GM23248 (cell line): ENCODE measurements at regions not wholly inside any gene's neighbourhood (a gene's known extent, or its start where the extent isn't known, plus 50 kb on each side); places are given as distances from the start of the nearest gene placed in this dataset.

Experiments used
- DNase-seq: peaks from one replicate; pipeline ENCODE4 v3.0.0-alpha.2; 2015
- H2AFZ ChIP-seq: fragments of 200-600 bp; sonication (generic); 2 replicates; pipeline ENCODE4 v1.6.1; 2016; ENCODE audit warnings: antibody characterized with exemption
- H3F3A ChIP-seq: fragments of 200-600 bp; sonication (generic); 2 replicates; pipeline ENCODE4 v1.6.1; 2016; ENCODE audit warnings: mild to moderate bottlenecking, antibody characterized with exemption, mixed run types; ENCODE audit not compliant: insufficient read depth
- H3K27ac ChIP-seq: fragments of 200-600 bp; sonication (generic); 2 replicates; pipeline ENCODE4 v1.5.1; 2016; ENCODE audit warnings: mild to moderate bottlenecking
- H3K27me3 ChIP-seq: fragments of 200-600 bp; sonication (generic); replicated peaks from 2 replicates; pipeline ENCODE4 v1.6.1; 2016; ENCODE audit warnings: mild to moderate bottlenecking; ENCODE audit not compliant: insufficient read depth
- H3K36me3 ChIP-seq: fragments of 200-600 bp; sonication (generic); 2 replicates; pipeline ENCODE4 v1.6.1; 2016; ENCODE audit warnings: low read depth, mild to moderate bottlenecking
- H3K4me1 ChIP-seq: fragments of 200-600 bp; sonication (generic); 2 replicates; pipeline ENCODE4 v1.6.1; 2016; ENCODE audit warnings: mild to moderate bottlenecking; ENCODE audit not compliant: insufficient read depth
- H3K4me2 ChIP-seq: fragments of 200-600 bp; sonication (generic); one replicate; pipeline ENCODE4 v1.6.1; 2016; ENCODE audit warnings: mild to moderate bottlenecking; ENCODE audit not compliant: unreplicated experiment
- H3K4me3 ChIP-seq: fragments of 200-600 bp; sonication (generic); 2 replicates; pipeline ENCODE4 v1.5.1; 2016; ENCODE audit warnings: mild to moderate bottlenecking
- H3K79me2 ChIP-seq: fragments of 200-600 bp; sonication (generic); 2 replicates; pipeline ENCODE4 v1.6.1; 2016; ENCODE audit warnings: mild to moderate bottlenecking; ENCODE audit not compliant: insufficient read depth
- H3K9ac ChIP-seq: fragments of 200-600 bp; sonication (generic); 2 replicates; pipeline ENCODE4 v1.6.1; 2016; ENCODE audit warnings: mild to moderate bottlenecking
- H3K9me2 ChIP-seq: fragments of 200-600 bp; sonication (generic); 2 replicates; pipeline ENCODE4 v1.6.1; 2016; ENCODE audit warnings: mixed run types, mild to moderate bottlenecking, moderate library complexity; ENCODE audit not compliant: insufficient read depth
- H3K9me3 ChIP-seq: fragments of 200-600 bp; sonication (generic); one replicate; pipeline ENCODE4 v1.6.1; 2017; ENCODE audit warnings: low read depth
- H4K20me1 ChIP-seq: fragments of 200-600 bp; sonication (generic); 2 replicates; pipeline ENCODE4 v1.6.0; 2016; ENCODE audit not compliant: insufficient read depth
- EZH2 ChIP-seq: fragments of 200-600 bp; sonication (generic); IDR thresholded peaks from 2 replicates; pipeline ENCODE4 v1.6.1; 2018; ENCODE audit warnings: antibody characterized with exemption, mild to moderate bottlenecking; ENCODE audit not compliant: insufficient read depth, poor library complexity, severe bottlenecking
- EZH2phosphoT487 ChIP-seq: fragments of 200-600 bp; sonication (generic); IDR thresholded peaks from 2 replicates; pipeline ENCODE4 v1.6.1; 2018; ENCODE audit warnings: antibody characterized with exemption, moderate library complexity, mild to moderate bottlenecking, low read depth; ENCODE audit not compliant: insufficient read depth
- WGBS, 2 experiments: methylation state at CpG; one replicate each; pipeline ENCODE4 v1.1.6; 2015 to 2017; ENCODE audit warnings: low lambda C conversion rate in 2 of 2, low coverage in 1 of 2; ENCODE audit errors: missing lambda C conversion rate in 2 of 2; 5-methylcytosine and 5-hydroxymethylcytosine counted together
- in situ Hi-C: fragments of 300-500 bp; cut with MboI; formaldehyde crosslinking; loops from 2 replicates; pipeline ENCODE4 v1.15.0; 2020

DNA sequence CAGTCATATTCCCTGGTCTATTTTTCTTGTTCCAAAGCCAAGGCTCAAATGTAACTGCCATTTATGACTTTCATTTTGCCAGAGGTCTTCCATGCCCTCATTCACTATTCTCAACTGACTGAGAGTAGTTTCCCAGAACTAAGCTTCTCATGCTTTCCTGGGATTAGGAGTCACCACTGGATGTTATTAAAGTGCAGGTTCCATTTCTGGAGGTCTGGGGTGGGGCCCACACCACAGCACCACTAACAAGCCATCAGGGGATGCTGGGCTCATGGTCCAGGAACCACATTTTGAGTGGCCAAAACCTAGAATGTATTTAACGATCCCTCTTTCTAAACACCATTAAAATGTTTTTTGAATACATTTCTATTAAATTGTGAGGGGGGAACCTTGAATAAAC is 677.6 kb downstream of the SEMA5A start:
- Histone ChIP-seq H3K9me2 (no peaks in the 10 kb centered on the region), H3K4me2 (no peak overlapping the region), H3K36me3 (no peaks in the 10 kb centered on the region), H4K20me1 (no peaks in the 10 kb centered on the region), H2AFZ (no peak overlapping the region), H3K4me1 (no peaks in the 10 kb centered on the region), H3K27ac (no peak overlapping the region), H3F3A (no peaks in the 10 kb centered on the region), H3K79me2 (no peaks in the 10 kb centered on the region), H3K9me3 (no peaks in the 10 kb centered on the region), H3K27me3 (no peaks in the 10 kb centered on the region), H3K9ac (no peak overlapping the region), H3K4me3 (no peak overlapping the region)
- in situ Hi-C loops = no loop called here
- TF ChIP-seq EZH2 (no peak), EZH2phosphoT487 (no peak)
- 46 to 48% methylated on average over 1 of the region's 1 CpG for WGBS, 2 experiments
- no peak for DNase-seq

GRCh38 chr5:8869932-8870331 is 675.9 kb downstream of the SEMA5A start:
- Histone ChIP-seq H3K4me1 (no peaks in the 10 kb centered on the region), H4K20me1 (no peaks in the 10 kb centered on the region), H3K9ac (no peak overlapping the region), H3K9me2 (no peaks in the 10 kb centered on the region), H3K4me3 (no peak overlapping the region), H3F3A (no peaks in the 10 kb centered on the region), H3K79me2 (no peaks in the 10 kb centered on the region), H3K4me2 (no peak overlapping the region), H3K36me3 (no peaks in the 10 kb centered on the region), H3K9me3 (no peaks in the 10 kb centered on the region), H3K27ac (no peak overlapping the region), H3K27me3 (no peaks in the 10 kb centered on the region), H2AFZ (no peak overlapping the region)
- in situ Hi-C loops = no loop called here
- no peak for DNase-seq
- whole genome bisulfite sequencing, 2 experiments = 66% methylated on average over 12 of the region's 12 CpGs
- TF ChIP-seq EZH2phosphoT487 (no peak), EZH2 (no peak)

DNA sequence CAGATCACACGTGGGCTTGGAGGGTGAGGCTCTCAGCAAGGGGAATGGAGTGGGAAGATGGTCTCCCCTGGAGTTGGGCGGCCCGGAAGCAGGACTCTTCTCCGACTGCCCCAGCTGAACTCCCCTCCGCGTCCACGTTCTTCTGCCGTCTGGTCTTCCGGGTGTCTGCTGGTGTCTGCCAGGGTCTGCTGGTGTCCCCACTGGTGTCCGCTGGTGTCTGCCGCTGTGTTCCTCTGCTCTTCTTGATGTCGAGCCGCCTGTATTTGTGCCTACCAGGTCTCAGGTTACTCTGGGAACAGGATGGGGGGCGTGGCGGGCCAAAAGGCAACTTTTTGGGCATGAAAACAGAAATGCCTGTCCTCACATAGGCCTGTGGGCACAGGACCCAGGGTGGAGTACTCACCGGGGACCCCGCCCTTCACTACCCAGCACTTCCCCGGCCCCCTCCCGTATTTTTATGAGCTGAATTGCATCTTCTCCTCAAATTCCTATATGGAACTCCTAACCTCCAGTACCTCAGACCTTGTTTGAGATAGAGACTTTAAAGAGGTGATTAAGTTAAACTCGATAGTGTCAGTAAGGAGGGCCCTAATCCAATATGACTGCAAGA is 675.4 kb downstream of the SEMA5A start:
- no peak overlapping the region for H3K9ac ChIP-seq
- no peak overlapping the region for H3K27ac ChIP-seq
- TF ChIP-seq EZH2phosphoT487 (no peak), EZH2 (no peak)

GRCh38 chr5:8870959-8871355 is 674.9 kb downstream of the SEMA5A start:
- H3K4me2 ChIP-seq = no peak overlapping the region
- H3K27me3 ChIP-seq = no peaks in the 10 kb centered on the region
- no peaks in the 10 kb centered on the region for H3K9me3 ChIP-seq
- no peaks in the 10 kb centered on the region for H3K4me1 ChIP-seq
- H3F3A ChIP-seq = no peaks in the 10 kb centered on the region
- H2AFZ ChIP-seq = no peak overlapping the region
- in situ Hi-C loops = no loop called here
- H3K9me2 ChIP-seq = no peaks in the 10 kb centered on the region
- DNase-seq = no peak
- H3K27ac ChIP-seq = no peak overlapping the region
- H3K36me3 ChIP-seq = no peaks in the 10 kb centered on the region
- no peak overlapping the region for H3K4me3 ChIP-seq
- 65 to 68% methylated on average over 7 of the region's 7 CpGs for WGBS, 2 experiments
- TF ChIP-seq EZH2 = no peak
- no peak for TF ChIP-seq EZH2phosphoT487
- H3K79me2 ChIP-seq = no peaks in the 10 kb centered on the region
- H4K20me1 ChIP-seq = no peaks in the 10 kb centered on the region
- no peak overlapping the region for H3K9ac ChIP-seq

More for the DNA sequence above, 675.4 kb downstream of the SEMA5A start:
- Histone ChIP-seq H3K9me3 (no peaks in the 10 kb centered on the region), H4K20me1 (no peaks in the 10 kb centered on the region), H3K4me2 (no peak overlapping the region), H3K36me3 (no peaks in the 10 kb centered on the region), H2AFZ (no peak overlapping the region), H3K4me1 (no peaks in the 10 kb centered on the region), H3K27me3 (no peaks in the 10 kb centered on the region), H3K9me2 (no peaks in the 10 kb centered on the region), H3K79me2 (no peaks in the 10 kb centered on the region), H3K4me3 (no peak overlapping the region), H3F3A (no peaks in the 10 kb centered on the region)
- in situ Hi-C loops = no loop called here
- 79 to 80% methylated on average over 19 to 20 of the region's 20 CpGs for WGBS, 2 experiments
- no peak for DNase-seq

DNA sequence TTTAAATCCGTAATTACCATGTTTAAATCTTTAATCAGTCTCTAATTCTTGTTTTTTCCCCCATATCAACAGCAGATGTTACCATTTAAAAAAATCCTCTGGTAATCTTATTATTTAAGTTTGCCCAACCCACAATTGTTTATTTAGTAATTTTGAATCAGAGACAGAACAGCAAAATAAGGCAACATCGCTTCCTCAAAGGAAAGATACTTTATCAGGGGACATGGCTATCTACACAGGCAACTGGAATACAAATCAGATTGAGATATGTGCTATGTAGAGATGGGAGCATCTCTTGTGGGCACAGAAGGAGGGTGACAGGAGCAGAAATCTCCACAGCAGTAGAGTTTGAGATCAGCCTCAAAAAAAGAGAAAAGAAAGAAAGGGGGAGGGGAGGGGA is 674.4 kb downstream of the SEMA5A start:
- no peaks in the 10 kb centered on the region for H3K9me2 ChIP-seq
- no peaks in the 10 kb centered on the region for H3K4me1 ChIP-seq
- no peak overlapping the region for H2AFZ ChIP-seq
- no peak overlapping the region for H3K4me2 ChIP-seq
- H3K79me2 ChIP-seq = no peaks in the 10 kb centered on the region
- 92% methylated on average over 2 of the region's 2 CpGs for WGBS, 2 experiments
- H3K27ac ChIP-seq = no peak overlapping the region
- in situ Hi-C loops = no loop called here
- no peak overlapping the region for H3K4me3 ChIP-seq
- TF ChIP-seq EZH2 (no peak), EZH2phosphoT487 (no peak)
- DNase-seq = no peak
- H3K27me3 ChIP-seq = no peaks in the 10 kb centered on the region
- no peak overlapping the region for H3K9ac ChIP-seq
- no peaks in the 10 kb centered on the region for H3F3A ChIP-seq
- no peaks in the 10 kb centered on the region for H3K36me3 ChIP-seq
- H4K20me1 ChIP-seq = no peaks in the 10 kb centered on the region
- H3K9me3 ChIP-seq = no peaks in the 10 kb centered on the region
